ENCODE measurements at regions not wholly inside any gene's neighbourhood (a gene's known extent, or its start where the extent isn't known, plus 50 kb on each side); places are given as distances from the start of the nearest gene placed in this dataset.

GRCh38 chr13:103188713-103189326, 122.6 kb upstream of the SLC10A2 start:
- Histone ChIP-seq H3K4me3 (ENCODE audit: low read depth in 1 of 2, low read length in 1 of 2) (no peak overlapping the region), H3K36me3 (no peaks in the 10 kb centered on the region), H3K4me1 (ENCODE audit: control insufficient read depth in 1 of 2, insufficient read depth in 1 of 2, low read depth in 1 of 2, low read length in 1 of 2) (no peaks in the 10 kb centered on the region), H3K27me3 (no peaks in the 10 kb centered on the region), H3K27ac (no peak overlapping the region), H3K9me3 (no peaks in the 10 kb centered on the region)
- TF ChIP-seq CTCF (IDR thresholded peaks at IDR 0.05): no peak

GRCh38 chr13:103187721-103188156, 121.5 kb upstream of the SLC10A2 start:
- no peaks in the 10 kb centered on the region for H3K4me1 ChIP-seq (ENCODE audit: control insufficient read depth in 1 of 2, insufficient read depth in 1 of 2, low read depth in 1 of 2, low read length in 1 of 2)
- no peaks in the 10 kb centered on the region for H3K36me3 ChIP-seq
- TF ChIP-seq CTCF (IDR thresholded peaks at IDR 0.05): no peak
- H3K4me3 ChIP-seq (ENCODE audit: low read depth in 1 of 2, low read length in 1 of 2): no peak overlapping the region
- H3K27me3 ChIP-seq: no peaks in the 10 kb centered on the region
- H3K27ac ChIP-seq: no peak overlapping the region
- no peaks in the 10 kb centered on the region for H3K9me3 ChIP-seq

- no peak overlapping the region for H3K4me3 ChIP-seq (ENCODE audit: low read depth in 1 of 2, low read length in 1 of 2)
- H3K4me1 ChIP-seq (ENCODE audit: control insufficient read depth in 1 of 2, insufficient read depth in 1 of 2, low read depth in 1 of 2, low read length in 1 of 2): no peaks in the 10 kb centered on the region
- H3K9me3 ChIP-seq: no peaks in the 10 kb centered on the region
- H3K36me3 ChIP-seq: no peaks in the 10 kb centered on the region
- H3K27ac ChIP-seq: no peak overlapping the region
- TF ChIP-seq CTCF (IDR thresholded peaks at IDR 0.05): no peak
- H3K27me3 ChIP-seq: no peaks in the 10 kb centered on the region
These were observed 118.2 kb upstream of the SLC10A2 start for GRCh38 chr13:103184413-103184812.

- no peaks in the 10 kb centered on the region for H3K4me1 ChIP-seq (ENCODE audit: control insufficient read depth in 1 of 2, insufficient read depth in 1 of 2, low read depth in 1 of 2, low read length in 1 of 2)
- no peak for TF ChIP-seq CTCF (IDR thresholded peaks at IDR 0.05)
- H3K9me3 ChIP-seq: no peaks in the 10 kb centered on the region
- H3K27me3 ChIP-seq: no peaks in the 10 kb centered on the region
- H3K27ac ChIP-seq: no peak overlapping the region
- H3K36me3 ChIP-seq: no peaks in the 10 kb centered on the region
- no peak overlapping the region for H3K4me3 ChIP-seq (ENCODE audit: low read depth in 1 of 2, low read length in 1 of 2)
These were observed 113.0 kb upstream of the SLC10A2 start for GRCh38 chr13:103178986-103179943.

GRCh38 chr13:103174966-103175365, 108.7 kb upstream of the SLC10A2 start:
- Histone ChIP-seq H3K27ac (no peak overlapping the region), H3K36me3 (no peaks in the 10 kb centered on the region), H3K27me3 (no peaks in the 10 kb centered on the region), H3K9me3 (no peaks in the 10 kb centered on the region), H3K4me3 (ENCODE audit: low read depth in 1 of 2, low read length in 1 of 2) (no peak overlapping the region), H3K4me1 (ENCODE audit: control insufficient read depth in 1 of 2, insufficient read depth in 1 of 2, low read depth in 1 of 2, low read length in 1 of 2) (no peaks in the 10 kb centered on the region)
- no peak for TF ChIP-seq CTCF (IDR thresholded peaks at IDR 0.05)

Data from neutrophil (primary cell).